ENCODE measurements at regions not wholly inside any gene's neighbourhood (a gene's known extent, or its start where the extent isn't known, plus 50 kb on each side); places are given as distances from the start of the nearest gene placed in this dataset.

GRCh38 chr5:67681703-67682102, 485.1 kb upstream of the CD180 start:
- TF ChIP-seq, protein P1, sequence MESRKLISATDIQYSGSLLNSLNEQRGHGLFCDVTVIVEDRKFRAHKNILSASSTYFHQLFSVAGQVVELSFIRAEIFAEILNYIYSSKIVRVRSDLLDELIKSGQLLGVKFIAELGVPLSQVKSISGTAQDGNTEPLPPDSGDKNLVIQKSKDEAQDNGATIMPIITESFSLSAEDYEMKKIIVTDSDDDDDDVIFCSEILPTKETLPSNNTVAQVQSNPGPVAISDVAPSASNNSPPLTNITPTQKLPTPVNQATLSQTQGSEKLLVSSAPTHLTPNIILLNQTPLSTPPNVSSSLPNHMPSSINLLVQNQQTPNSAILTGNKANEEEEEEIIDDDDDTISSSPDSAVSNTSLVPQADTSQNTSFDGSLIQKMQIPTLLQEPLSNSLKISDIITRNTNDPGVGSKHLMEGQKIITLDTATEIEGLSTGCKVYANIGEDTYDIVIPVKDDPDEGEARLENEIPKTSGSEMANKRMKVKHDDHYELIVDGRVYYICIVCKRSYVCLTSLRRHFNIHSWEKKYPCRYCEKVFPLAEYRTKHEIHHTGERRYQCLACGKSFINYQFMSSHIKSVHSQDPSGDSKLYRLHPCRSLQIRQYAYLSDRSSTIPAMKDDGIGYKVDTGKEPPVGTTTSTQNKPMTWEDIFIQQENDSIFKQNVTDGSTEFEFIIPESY (IDR thresholded peaks at IDR 0.05; ENCODE audit: extremely low read depth, insufficient replicate concordance, low read length), result no peak
- TF ChIP-seq YY1 (IDR thresholded peaks at IDR 0.05; ENCODE audit: extremely low read depth, insufficient replicate concordance, low read depth, low read length), result no peak
- TF ChIP-seq, protein P2, sequence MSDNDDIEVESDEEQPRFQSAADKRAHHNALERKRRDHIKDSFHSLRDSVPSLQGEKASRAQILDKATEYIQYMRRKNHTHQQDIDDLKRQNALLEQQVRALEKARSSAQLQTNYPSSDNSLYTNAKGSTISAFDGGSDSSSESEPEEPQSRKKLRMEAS (IDR thresholded peaks at IDR 0.05), result no peak
- no peak for TF ChIP-seq ATF3 (IDR thresholded peaks at IDR 0.05)
- no peak for TF ChIP-seq EZH2phosphoT487 (IDR thresholded peaks at IDR 0.05; ENCODE audit: borderline replicate concordance)
- Histone ChIP-seq H3K27me3 (ENCODE audit: insufficient read depth, low read length) (no peaks in the 10 kb centered on the region), H3K4me1 (ENCODE audit: control insufficient read depth in 1 of 2, insufficient read depth in 2 of 2, low read length in 2 of 2) (no peaks in the 10 kb centered on the region), H2AFZ (ENCODE audit: low read depth, low read length, poor library complexity, severe bottlenecking) (no peak overlapping the region), H3K4me2 (ENCODE audit: low read length) (no peak overlapping the region), H3K36me3 (ENCODE audit: control insufficient read depth in 1 of 2, insufficient read depth in 2 of 2, low read length in 2 of 2) (no peaks in the 10 kb centered on the region), H3K9me2 (ENCODE audit: insufficient read depth) (no peaks in the 10 kb centered on the region), H3K9ac (ENCODE audit: low read length) (no peak overlapping the region), H3K27ac (ENCODE audit: low read depth, low read length) (no peak overlapping the region), H4K20me1 (ENCODE audit: insufficient read depth) (no peaks in the 10 kb centered on the region), H3K9me3 (ENCODE audit: control insufficient read depth in 1 of 2, insufficient read depth in 1 of 2, low read depth in 1 of 2, low read length in 2 of 2) (no peaks in the 10 kb centered on the region), H3K4me3 (replicated peaks in 1 of 2; ENCODE audit: low read depth in 1 of 2, low read length in 2 of 2) (no peak overlapping the region), H3K79me2 (ENCODE audit: insufficient read depth, low read length) (no peaks in the 10 kb centered on the region)
- no TSS peak for BruUV-seq (replicated peaks)
- ChIA-PET POLR2A (no interaction called here), RAD21 (ENCODE audit: low non-redundant PET in 1 of 2, low total read pairs in 2 of 2, uncharacterized antibody in 2 of 2, unreplicated experiment in 2 of 2) (no interaction called here), CTCF (no interaction called here)
- ATAC-seq (no peak), DNase-seq (ENCODE audit: low read depth, low spot score) (no peak)
- intact Hi-C loops (cut with micrococcal nuclease), result no loop called here

GRCh38 chr5:67680099-67680498, 483.5 kb upstream of the CD180 start:
- intact Hi-C loops (cut with micrococcal nuclease), result no loop called here
- H3K4me1 ChIP-seq (ENCODE audit: control insufficient read depth in 1 of 2, insufficient read depth in 2 of 2, low read length in 2 of 2), result no peaks in the 10 kb centered on the region
- no peak overlapping the region for H3K27ac ChIP-seq (ENCODE audit: low read depth, low read length)
- CTCF ChIA-PET, result no interaction called here
- POLR2A ChIA-PET, result no interaction called here
- H3K79me2 ChIP-seq (ENCODE audit: insufficient read depth, low read length), result no peaks in the 10 kb centered on the region
- no peak overlapping the region for H2AFZ ChIP-seq (ENCODE audit: low read depth, low read length, poor library complexity, severe bottlenecking)
- DNase-seq (ENCODE audit: low read depth, low spot score), result no peak
- H3K4me3 ChIP-seq (replicated peaks in 1 of 2; ENCODE audit: low read depth in 1 of 2, low read length in 2 of 2), result no peak overlapping the region
- no peaks in the 10 kb centered on the region for H3K36me3 ChIP-seq (ENCODE audit: control insufficient read depth in 1 of 2, insufficient read depth in 2 of 2, low read length in 2 of 2)
- H3K27me3 ChIP-seq (ENCODE audit: insufficient read depth, low read length), result no peaks in the 10 kb centered on the region
- TF ChIP-seq EGR1 (IDR thresholded peaks at IDR 0.05; ENCODE audit: low read depth) (no peak), CEBPB (IDR thresholded peaks at IDR 0.05; ENCODE audit: low read depth) (no peak), JUND (IDR thresholded peaks at IDR 0.05) (no peak)
- TF ChIP-seq, protein P1 (IDR thresholded peaks at IDR 0.05; ENCODE audit: extremely low read depth, insufficient replicate concordance, low read length), result no peak
- TF ChIP-seq, protein P2 (IDR thresholded peaks at IDR 0.05), result no peak
- no peak overlapping the region for H3K9ac ChIP-seq (ENCODE audit: low read length)
- no peaks in the 10 kb centered on the region for H3K9me2 ChIP-seq (ENCODE audit: insufficient read depth)
- no peaks in the 10 kb centered on the region for H3K9me3 ChIP-seq (ENCODE audit: control insufficient read depth in 1 of 2, insufficient read depth in 1 of 2, low read depth in 1 of 2, low read length in 2 of 2)
- BruUV-seq (replicated peaks), result no TSS peak
- no peak for ATAC-seq
- RAD21 ChIA-PET (ENCODE audit: low non-redundant PET in 1 of 2, low total read pairs in 2 of 2, uncharacterized antibody in 2 of 2, unreplicated experiment in 2 of 2), result no interaction called here
- no peak overlapping the region for H3K4me2 ChIP-seq (ENCODE audit: low read length)
- no peaks in the 10 kb centered on the region for H4K20me1 ChIP-seq (ENCODE audit: insufficient read depth)
